Hepatocyte (in vitro differentiated cells): ENCODE measurements at regions not wholly inside any gene's neighbourhood (a gene's known extent, or its start where the extent isn't known, plus 50 kb on each side); places are given as distances from the start of the nearest gene placed in this dataset.

Experiments
- DNase-seq: peaks from one replicate; pipeline ENCODE4 v3.0.0-alpha.2; 2016; ENCODE audit warnings: low spot score
- H2AFZ ChIP-seq: fragments of 200-600 bp; sonication (generic); 2 replicates; pipeline ENCODE4 v1.6.0; 2016; ENCODE audit warnings: antibody characterized with exemption, mild to moderate bottlenecking
- H3K27ac ChIP-seq: fragments of 200-600 bp; sonication (generic); 2 replicates; pipeline ENCODE4 v1.5.1; 2016; ENCODE audit warnings: mild to moderate bottlenecking
- H3K27me3 ChIP-seq: fragments of 200-600 bp; sonication (generic); 2 replicates; pipeline ENCODE4 v1.6.1; 2016
- H3K36me3 ChIP-seq: fragments of 200-600 bp; sonication (generic); replicated peaks from 2 replicates; pipeline ENCODE4 v1.5.1; 2016; ENCODE audit warnings: low read depth; ENCODE audit not compliant: insufficient read depth
- H3K4me1 ChIP-seq: fragments of 200-600 bp; sonication (generic); 2 replicates; pipeline ENCODE4 v1.5.1; 2016; ENCODE audit warnings: mild to moderate bottlenecking, moderate library complexity; ENCODE audit not compliant: insufficient read depth
- H3K4me2 ChIP-seq: fragments of 200-600 bp; sonication (generic); 2 replicates; pipeline ENCODE4 v1.6.0; 2016
- H3K4me3 ChIP-seq: fragments of 200-600 bp; sonication (generic); 2 replicates; pipeline ENCODE4 v1.5.1; 2016; ENCODE audit warnings: mild to moderate bottlenecking
- H3K79me2 ChIP-seq: fragments of 200-600 bp; sonication (generic); 2 replicates; pipeline ENCODE4 v1.6.0; 2017; ENCODE audit warnings: mild to moderate bottlenecking
- H3K9me2 ChIP-seq: fragments of 200-600 bp; sonication (generic); replicated peaks from 2 replicates; pipeline ENCODE4 v1.6.0; 2017; ENCODE audit warnings: mild to moderate bottlenecking; ENCODE audit not compliant: insufficient read depth
- H3K9me3 ChIP-seq: fragments of 200-600 bp; sonication (generic); 2 replicates; pipeline ENCODE4 v1.5.1; 2016; ENCODE audit warnings: low read depth, mild to moderate bottlenecking
- H4K20me1 ChIP-seq: fragments of 200-600 bp; sonication (generic); 2 replicates; pipeline ENCODE4 v1.6.0; 2016; ENCODE audit warnings: mild to moderate bottlenecking; ENCODE audit not compliant: insufficient read depth, poor library complexity, severe bottlenecking
- CTCF ChIP-seq: fragments of 200-600 bp; sonication (generic); IDR thresholded peaks from 2 replicates; pipeline ENCODE4 v1.5.1; 2016; ENCODE audit warnings: antibody characterized with exemption, mild to moderate bottlenecking; ENCODE audit not compliant: poor library complexity
- EZH2 ChIP-seq: fragments of 200-600 bp; sonication (generic); IDR thresholded peaks from 2 replicates; pipeline ENCODE4 v1.6.1; 2016; ENCODE audit warnings: antibody characterized with exemption, mild to moderate bottlenecking, borderline replicate concordance
- EZH2phosphoT487 ChIP-seq: fragments of 200-600 bp; sonication (generic); IDR thresholded peaks from one replicate; pipeline ENCODE4 v1.6.1; 2018; ENCODE audit warnings: antibody characterized with exemption, mild to moderate bottlenecking, low read depth, moderate library complexity; ENCODE audit not compliant: unreplicated experiment, severe bottlenecking
- WGBS: methylation state at CpG from one replicate; pipeline ENCODE4 v1.1.6; 2016; ENCODE audit warnings: low lambda C conversion rate; ENCODE audit errors: missing lambda C conversion rate; 5-methylcytosine and 5-hydroxymethylcytosine counted together

GRCh38 chr4:38600575-38600974 is 63.4 kb upstream of the KLF3 start:
- H3K9me2 ChIP-seq = no peaks in the 10 kb centered on the region
- TF ChIP-seq CTCF (no peak), EZH2 (no peak), EZH2phosphoT487 (no peak)
- H3K4me2 ChIP-seq = no peak overlapping the region
- no peak for DNase-seq
- no peak overlapping the region for H2AFZ ChIP-seq
- no peaks in the 10 kb centered on the region for H3K79me2 ChIP-seq
- H4K20me1 ChIP-seq = no peaks in the 10 kb centered on the region
- H3K27ac ChIP-seq = no peak overlapping the region
- H3K9me3 ChIP-seq = no peaks in the 10 kb centered on the region
- H3K4me3 ChIP-seq = no peak overlapping the region
- peaks cover 9% of the 10 kb centered on the region for H3K4me1 ChIP-seq
- no peaks in the 10 kb centered on the region for H3K36me3 ChIP-seq
- WGBS = 86% methylated on average over 4 of the region's 4 CpGs
- no peaks in the 10 kb centered on the region for H3K27me3 ChIP-seq

- TF ChIP-seq CTCF = no peak
- no peak for TF ChIP-seq EZH2
- no peak for TF ChIP-seq EZH2phosphoT487
- Histone ChIP-seq H3K9me3 (no peaks in the 10 kb centered on the region), H2AFZ (no peak overlapping the region), H3K79me2 (no peaks in the 10 kb centered on the region), H3K27ac (no peak overlapping the region), H3K9me2 (no peaks in the 10 kb centered on the region), H3K4me3 (no peak overlapping the region), H3K4me1 (peaks cover 17% of the 10 kb centered on the region), H4K20me1 (no peaks in the 10 kb centered on the region), H3K27me3 (no peaks in the 10 kb centered on the region), H3K4me2 (no peak overlapping the region), H3K36me3 (no peaks in the 10 kb centered on the region)
- WGBS = 65% methylated on average over 6 of the region's 6 CpGs
- no peak for DNase-seq
Observed at GRCh38 chr4:38601244-38601915, 62.6 kb upstream of the KLF3 start.

GRCh38 chr4:38601916-38602291 is 62.1 kb upstream of the KLF3 start:
- Histone ChIP-seq H3K27ac (no peak overlapping the region), H3K27me3 (no peaks in the 10 kb centered on the region), H3K9me2 (no peaks in the 10 kb centered on the region), H3K4me1 (peaks cover 18% of the 10 kb centered on the region), H4K20me1 (no peaks in the 10 kb centered on the region), H3K9me3 (no peaks in the 10 kb centered on the region), H3K4me3 (no peak overlapping the region), H3K79me2 (no peaks in the 10 kb centered on the region), H3K4me2 (no peak overlapping the region), H2AFZ (no peak overlapping the region), H3K36me3 (no peaks in the 10 kb centered on the region)
- no peak for DNase-seq
- TF ChIP-seq EZH2 = no peak
- no peak for TF ChIP-seq CTCF
- no peak for TF ChIP-seq EZH2phosphoT487
- WGBS = 90% methylated on average over 3 of the region's 3 CpGs
